ENCODE measurements at regions not wholly inside any gene's neighbourhood (a gene's known extent, or its start where the extent isn't known, plus 50 kb on each side); places are given as distances from the start of the nearest gene placed in this dataset.

DNA sequence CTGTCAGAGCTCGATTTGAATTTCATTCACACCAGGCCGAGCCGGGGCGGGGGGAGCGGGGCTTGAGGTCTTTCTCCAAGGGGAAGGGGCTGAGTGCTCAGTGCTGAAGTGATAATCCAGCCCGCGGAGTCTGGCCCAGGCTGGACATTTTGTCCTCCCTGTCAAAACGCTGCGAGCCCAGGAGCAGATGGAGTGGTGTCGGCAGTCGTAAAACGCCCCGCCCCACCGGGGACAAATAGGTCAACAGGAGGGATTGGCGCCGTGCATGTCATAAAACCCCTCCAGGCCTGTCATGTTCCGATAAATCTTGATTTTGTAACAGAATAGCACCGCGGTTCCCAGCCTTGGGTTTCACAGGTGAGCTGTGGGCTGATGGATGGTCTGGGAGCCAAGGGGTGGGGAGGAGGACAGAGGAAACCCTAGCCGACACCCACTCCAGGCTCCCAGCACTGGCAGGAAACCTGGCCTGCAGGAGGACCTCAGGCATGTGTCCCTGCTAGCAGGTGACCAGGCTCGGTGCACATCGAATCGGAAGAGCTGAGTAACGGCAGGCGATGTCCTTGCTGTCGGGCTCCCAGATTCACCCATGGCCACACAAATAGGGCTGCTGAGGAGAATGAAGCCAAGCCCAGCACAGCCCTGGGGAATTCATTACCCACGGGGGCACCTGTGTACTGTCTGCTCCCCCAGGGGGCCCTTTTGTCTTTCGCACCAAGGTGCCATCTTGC lies 341.4 kb downstream of the FOXL1 start:
- Histone ChIP-seq H3K36me3 (replicated peaks; ENCODE audit: insufficient read depth, low read length) (no peaks in the 10 kb centered on the region), H3K9ac (ENCODE audit: low read length) (no peak overlapping the region), H3K27ac (ENCODE audit: low read length) (no peak overlapping the region), H2AFZ (ENCODE audit: low read length) (no peak overlapping the region), H4K20me1 (ENCODE audit: insufficient read depth, low read length) (no peaks in the 10 kb centered on the region), H3K27me3 (replicated peaks; ENCODE audit: insufficient read depth, low read length) (peaks cover 45% of the 10 kb centered on the region), H3K4me3 (ENCODE audit: low read length) (no peak overlapping the region), H3K4me2 (ENCODE audit: low read depth, low read length) (no peak overlapping the region), H3K9me2 (replicated peaks; ENCODE audit: insufficient read depth, low read length) (no peaks in the 10 kb centered on the region), H3K79me2 (ENCODE audit: low read length) (no peaks in the 10 kb centered on the region), H3K4me1 (ENCODE audit: low read length) (no peaks in the 10 kb centered on the region), H3K9me3 (replicated peaks; ENCODE audit: insufficient read depth, low read length) (no peaks in the 10 kb centered on the region), H3F3A (ENCODE audit: insufficient read depth, low read length) (no peaks in the 10 kb centered on the region)
- no peak for DNase-seq
- no peak for TF ChIP-seq EZH2 (optimal IDR thresholded peaks at IDR 0.05; ENCODE audit: low read depth, low read length)
- TF ChIP-seq, protein P1, sequence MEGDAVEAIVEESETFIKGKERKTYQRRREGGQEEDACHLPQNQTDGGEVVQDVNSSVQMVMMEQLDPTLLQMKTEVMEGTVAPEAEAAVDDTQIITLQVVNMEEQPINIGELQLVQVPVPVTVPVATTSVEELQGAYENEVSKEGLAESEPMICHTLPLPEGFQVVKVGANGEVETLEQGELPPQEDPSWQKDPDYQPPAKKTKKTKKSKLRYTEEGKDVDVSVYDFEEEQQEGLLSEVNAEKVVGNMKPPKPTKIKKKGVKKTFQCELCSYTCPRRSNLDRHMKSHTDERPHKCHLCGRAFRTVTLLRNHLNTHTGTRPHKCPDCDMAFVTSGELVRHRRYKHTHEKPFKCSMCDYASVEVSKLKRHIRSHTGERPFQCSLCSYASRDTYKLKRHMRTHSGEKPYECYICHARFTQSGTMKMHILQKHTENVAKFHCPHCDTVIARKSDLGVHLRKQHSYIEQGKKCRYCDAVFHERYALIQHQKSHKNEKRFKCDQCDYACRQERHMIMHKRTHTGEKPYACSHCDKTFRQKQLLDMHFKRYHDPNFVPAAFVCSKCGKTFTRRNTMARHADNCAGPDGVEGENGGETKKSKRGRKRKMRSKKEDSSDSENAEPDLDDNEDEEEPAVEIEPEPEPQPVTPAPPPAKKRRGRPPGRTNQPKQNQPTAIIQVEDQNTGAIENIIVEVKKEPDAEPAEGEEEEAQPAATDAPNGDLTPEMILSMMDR (IDR thresholded peaks at IDR 0.05; ENCODE audit: low read length): no peak
- no peak for TF ChIP-seq EZH2phosphoT487 (IDR thresholded peaks at IDR 0.05; ENCODE audit: low read length)

DNA sequence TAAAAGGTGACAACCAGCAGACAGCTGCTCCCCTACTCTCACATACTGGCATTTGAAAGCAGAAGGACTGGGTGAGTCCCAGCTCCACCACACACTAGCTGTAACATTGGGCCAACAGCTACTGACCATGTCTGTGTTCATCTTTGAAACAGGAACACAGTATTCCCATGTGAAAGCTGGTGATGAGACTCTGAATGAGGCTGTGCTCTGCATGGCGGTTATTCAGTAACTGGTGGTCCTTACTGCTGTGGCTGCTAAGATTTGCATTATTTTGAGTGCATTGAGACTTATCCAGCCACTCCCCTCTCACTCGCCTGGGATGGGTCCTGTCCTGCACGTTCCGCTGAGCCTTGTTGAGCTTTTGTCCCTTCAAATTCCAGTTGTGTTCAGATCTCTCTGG lies 342.9 kb downstream of the FOXL1 start:
- Histone ChIP-seq H2AFZ (ENCODE audit: low read length) (no peak overlapping the region), H3K27me3 (replicated peaks; ENCODE audit: insufficient read depth, low read length) (peaks cover 60% of the 10 kb centered on the region)

DNA sequence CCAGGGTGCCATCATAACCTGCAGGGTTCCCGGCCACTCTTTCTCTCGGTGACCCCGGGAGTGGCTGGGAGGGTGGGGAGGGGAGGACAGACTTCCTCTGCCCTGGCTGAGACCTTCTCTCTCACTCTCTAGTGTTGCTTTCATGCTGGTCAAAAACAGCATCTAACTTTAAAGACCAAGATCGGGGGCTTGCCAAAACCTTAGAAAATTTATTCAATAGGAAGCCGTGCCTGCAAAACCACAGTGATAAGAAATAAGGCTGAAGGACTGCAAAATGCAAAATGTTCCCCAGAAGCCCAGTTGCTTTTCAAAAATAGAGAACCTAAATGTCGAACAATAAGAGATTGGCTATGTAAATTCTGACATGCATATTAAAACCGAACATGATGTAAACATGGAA lies 344.0 kb downstream of the FOXL1 start:
- Histone ChIP-seq H2AFZ (ENCODE audit: low read length) (no peak overlapping the region), H3K4me1 (ENCODE audit: low read length) (no peaks in the 10 kb centered on the region), H3K79me2 (ENCODE audit: low read length) (no peaks in the 10 kb centered on the region), H3K9ac (ENCODE audit: low read length) (no peak overlapping the region), H4K20me1 (ENCODE audit: insufficient read depth, low read length) (no peaks in the 10 kb centered on the region), H3K4me2 (ENCODE audit: low read depth, low read length) (no peak overlapping the region), H3K27me3 (replicated peaks; ENCODE audit: insufficient read depth, low read length) (peaks cover 69% of the 10 kb centered on the region), H3K9me3 (replicated peaks; ENCODE audit: insufficient read depth, low read length) (no peaks in the 10 kb centered on the region), H3K4me3 (ENCODE audit: low read length) (no peak overlapping the region), H3K9me2 (replicated peaks; ENCODE audit: insufficient read depth, low read length) (no peaks in the 10 kb centered on the region), H3K27ac (ENCODE audit: low read length) (no peak overlapping the region), H3F3A (ENCODE audit: insufficient read depth, low read length) (no peaks in the 10 kb centered on the region), H3K36me3 (replicated peaks; ENCODE audit: insufficient read depth, low read length) (no peaks in the 10 kb centered on the region)
- no peak for DNase-seq
- no peak for TF ChIP-seq EZH2 (optimal IDR thresholded peaks at IDR 0.05; ENCODE audit: low read depth, low read length)
- no peak for TF ChIP-seq EZH2phosphoT487 (IDR thresholded peaks at IDR 0.05; ENCODE audit: low read length)
- TF ChIP-seq, protein P1 (IDR thresholded peaks at IDR 0.05; ENCODE audit: low read length): no peak

More for the DNA sequence above, 342.9 kb downstream of the FOXL1 start:
- Histone ChIP-seq H3K79me2 (ENCODE audit: low read length) (no peaks in the 10 kb centered on the region), H3K9me3 (replicated peaks; ENCODE audit: insufficient read depth, low read length) (no peaks in the 10 kb centered on the region), H3K4me1 (ENCODE audit: low read length) (no peaks in the 10 kb centered on the region), H3F3A (ENCODE audit: insufficient read depth, low read length) (no peaks in the 10 kb centered on the region), H3K36me3 (replicated peaks; ENCODE audit: insufficient read depth, low read length) (no peaks in the 10 kb centered on the region), H3K4me3 (ENCODE audit: low read length) (no peak overlapping the region), H3K4me2 (ENCODE audit: low read depth, low read length) (no peak overlapping the region), H3K9me2 (replicated peaks; ENCODE audit: insufficient read depth, low read length) (no peaks in the 10 kb centered on the region), H3K9ac (ENCODE audit: low read length) (no peak overlapping the region), H4K20me1 (ENCODE audit: insufficient read depth, low read length) (no peaks in the 10 kb centered on the region), H3K27ac (ENCODE audit: low read length) (no peak overlapping the region)
- DNase-seq: no peak
- TF ChIP-seq, protein P1 (IDR thresholded peaks at IDR 0.05; ENCODE audit: low read length): no peak
- TF ChIP-seq EZH2 (optimal IDR thresholded peaks at IDR 0.05; ENCODE audit: low read depth, low read length) (no peak), EZH2phosphoT487 (IDR thresholded peaks at IDR 0.05; ENCODE audit: low read length) (no peak)
